H1 (cell line): ENCODE measurements at regions not wholly inside any gene's neighbourhood (a gene's known extent, or its start where the extent isn't known, plus 50 kb on each side); places are given as distances from the start of the nearest gene placed in this dataset.

Source experiments
- CTCF ChIA-PET: fragments of 300-600 bp; sonication (Branson Sonifier 250); formaldehyde crosslinking; loops from one replicate; lab custom pipeline; 2021; ENCODE audit not compliant: partially characterized antibody; lab: Charles Lee
- POLR2A ChIA-PET: fragments of 300-600 bp; sonication (Branson Sonifier 250); formaldehyde crosslinking; loops from one replicate; lab custom pipeline; 2021; ENCODE audit warnings: inconsistent platforms; ENCODE audit not compliant: partially characterized antibody; lab: Charles Lee
- DNase-seq, 2 experiments: peaks; one replicate each; pipeline versions ENCODE4 v3.0.0 to v3.0.0-alpha.2; 2010 to 2022; ENCODE audit warnings: low spot score in 2 of 2, low read depth in 1 of 2, mixed read lengths in 1 of 2
- FAIRE-seq: peaks from 2 replicates; lab custom pipeline; 2011; peaks lifted over from hg19 to GRCh38; lab: Jason Lieb, UNC
- H2AFZ ChIP-seq: 2 replicates; pipeline ENCODE4 v1.8.1; 2012; ENCODE audit warnings: low read length, inconsistent platforms
- H2AK5ac ChIP-seq: 2 replicates; pipeline ENCODE4 v1.6.1; 2013; ENCODE audit warnings: low read depth, low read length
- H2BK120ac ChIP-seq: replicated peaks from 2 replicates; pipeline ENCODE3; 2013; ENCODE audit warnings: low read depth, low read length, inconsistent platforms
- H2BK12ac ChIP-seq: 2 replicates; pipeline ENCODE4 v1.6.1; 2013; ENCODE audit warnings: low read depth, low read length
- H2BK15ac ChIP-seq: 2 replicates; pipeline ENCODE4 v1.6.1; 2013; ENCODE audit warnings: low read length
- H2BK20ac ChIP-seq: 2 replicates; pipeline ENCODE4 v1.6.1; 2013; ENCODE audit warnings: low read length
- H2BK5ac ChIP-seq: 2 replicates; pipeline ENCODE4 v1.6.1; 2013; ENCODE audit warnings: low read depth, low read length
- H3K14ac ChIP-seq: 2 replicates; pipeline ENCODE4 v1.6.1; 2013; ENCODE audit warnings: inconsistent platforms; ENCODE audit not compliant: insufficient read length
- H3K18ac ChIP-seq: 2 replicates; pipeline ENCODE4 v1.6.1; 2013; ENCODE audit warnings: low read length; ENCODE audit errors: extremely low read depth
- H3K23ac ChIP-seq: 2 replicates; pipeline ENCODE4 v1.6.1; 2013; ENCODE audit warnings: inconsistent platforms; ENCODE audit not compliant: insufficient read length
- H3K23me2 ChIP-seq: 2 replicates; pipeline ENCODE4 v1.6.1; 2013; ENCODE audit warnings: low read depth, low read length
- H3K27ac ChIP-seq: 2 replicates; pipeline ENCODE4 v1.6.1; 2011; ENCODE audit warnings: low read depth, low read length, inconsistent platforms
- H3K27me3 ChIP-seq, 4 experiments: replicated peaks in 1 of 4; 1 replicate in 1 of 4; 2 replicates in 3 of 4; pipeline versions ENCODE4 v1.6.1 to v1.8.1; 2011 to 2013; ENCODE audit warnings: low read length in 3 of 4, mild to moderate bottlenecking in 3 of 4, inconsistent platforms in 2 of 4, mixed read lengths in 2 of 4, moderate library complexity in 1 of 4; ENCODE audit not compliant: control insufficient read depth in 3 of 4, insufficient read depth in 3 of 4; ENCODE audit errors: extremely low read depth in 1 of 4
- H3K36me3 ChIP-seq, 4 experiments: 2 replicates each; pipeline versions ENCODE4 v1.6.1 to v1.8.1; 2011 to 2013; ENCODE audit warnings: mild to moderate bottlenecking in 4 of 4, low read length in 3 of 4, moderate library complexity in 2 of 4, control low read depth in 1 of 4, inconsistent platforms in 1 of 4; ENCODE audit not compliant: insufficient read depth in 4 of 4, control insufficient read depth in 2 of 4
- H3K4ac ChIP-seq: replicated peaks from 2 replicates; pipeline ENCODE3; 2013; ENCODE audit warnings: low read length, low read depth, mixed read lengths, inconsistent platforms; ENCODE audit not compliant: insufficient read length
- H3K4me1 ChIP-seq, 4 experiments: replicated peaks in 1 of 4; 1 replicate in 1 of 4; 2 replicates in 3 of 4; pipeline versions ENCODE4 v1.6.1 to v1.8.1; 2011 to 2013; ENCODE audit warnings: low read length in 3 of 4, inconsistent platforms in 2 of 4, mixed read lengths in 1 of 4; ENCODE audit not compliant: insufficient read depth in 4 of 4, control insufficient read depth in 3 of 4
- H3K4me2 ChIP-seq, 2 experiments: 2 replicates each; pipeline versions ENCODE4 v1.6.1 to v1.8.1; 2011 to 2013; ENCODE audit warnings: low read depth in 2 of 2, low read length in 2 of 2, control low read depth in 1 of 2, inconsistent platforms in 1 of 2, mild to moderate bottlenecking in 1 of 2; ENCODE audit not compliant: insufficient read depth in 1 of 2
- H3K4me3 ChIP-seq, 4 experiments: fragments of 200-600, 300-600 bp in 1 of 4; sonication (generic), shearing (Covaris generic), sonication (Bioruptor Twin) in 1 of 4; 2 replicates each; pipeline versions ENCODE4 v1.5.1 to v1.8.1; 2011 to 2016; ENCODE audit warnings: low read length in 4 of 4, low read depth in 3 of 4, control low read depth in 2 of 4, inconsistent platforms in 2 of 4, mild to moderate bottlenecking in 2 of 4, mixed read lengths in 1 of 4, moderate library complexity in 1 of 4; ENCODE audit not compliant: insufficient read depth in 2 of 4; ENCODE audit errors: extremely low read depth in 1 of 4
- H3K56ac ChIP-seq: replicated peaks from 2 replicates; pipeline ENCODE3; 2013; ENCODE audit warnings: low read depth, mild to moderate bottlenecking, mixed read lengths, low read length, inconsistent platforms; ENCODE audit not compliant: insufficient read length
- H3K79me1 ChIP-seq: 2 replicates; pipeline ENCODE4 v1.6.1; 2013; ENCODE audit warnings: low read depth, low read length, control low read depth
- H3K79me2 ChIP-seq, 2 experiments: 2 replicates each; pipeline versions ENCODE4 v1.6.1 to v1.8.1; 2012 to 2013; ENCODE audit warnings: low read length in 2 of 2, mild to moderate bottlenecking in 2 of 2, inconsistent platforms in 1 of 2; ENCODE audit not compliant: insufficient read depth in 2 of 2, control insufficient read depth in 1 of 2
- H3K9ac ChIP-seq, 4 experiments: replicated peaks in 1 of 4; 1 replicate in 1 of 4; 2 replicates in 3 of 4; pipeline versions ENCODE4 v1.6.1 to v1.8.1; 2011 to 2013; ENCODE audit warnings: low read depth in 3 of 4, low read length in 3 of 4, control low read depth in 2 of 4, mild to moderate bottlenecking in 2 of 4, moderate library complexity in 2 of 4, inconsistent platforms in 1 of 4; ENCODE audit errors: extremely low read depth in 1 of 4
- H3K9me3 ChIP-seq, 2 experiments: 2 replicates each; pipeline versions ENCODE4 v1.6.1 to v1.8.1; 2012 to 2013; ENCODE audit warnings: mild to moderate bottlenecking in 2 of 2, moderate library complexity in 2 of 2, control low read depth in 1 of 2, inconsistent platforms in 1 of 2, low read depth in 1 of 2, low read length in 1 of 2, mixed read lengths in 1 of 2; ENCODE audit not compliant: insufficient read depth in 2 of 2
- H4K20me1 ChIP-seq, 2 experiments: replicated peaks in 1 of 2; 2 replicates each; pipeline versions ENCODE3 to v1.8.1; 2011 to 2013; ENCODE audit warnings: inconsistent platforms in 2 of 2, low read length in 2 of 2, mild to moderate bottlenecking in 1 of 2; ENCODE audit not compliant: insufficient read depth in 2 of 2, control insufficient read depth in 1 of 2
- H4K5ac ChIP-seq: 2 replicates; pipeline ENCODE4 v1.6.1; 2013; ENCODE audit warnings: low read length, low read depth, mixed read lengths, inconsistent platforms; ENCODE audit not compliant: insufficient read length
- H4K8ac ChIP-seq: 2 replicates; pipeline ENCODE4 v1.8.0; 2013; ENCODE audit warnings: mild to moderate bottlenecking, moderate library complexity, low read length, inconsistent platforms; ENCODE audit not compliant: insufficient read depth; ENCODE audit errors: extremely low read depth
- H4K91ac ChIP-seq: replicated peaks from 2 replicates; pipeline ENCODE3; 2013; ENCODE audit warnings: low read length, mixed read lengths, inconsistent platforms; ENCODE audit not compliant: insufficient read length
- SAP30 ChIP-seq: fragments of 300-600 bp; sonication (generic); IDR thresholded peaks from 2 replicates; pipeline ENCODE4 v1.7.1; 2012; ENCODE audit warnings: low read length, moderate library complexity, mild to moderate bottlenecking, inconsistent platforms; ENCODE audit not compliant: insufficient read depth, insufficient replicate concordance
- SIRT6 ChIP-seq: IDR thresholded peaks from one replicate; pipeline ENCODE4 v1.7.1; 2012; ENCODE audit warnings: low read length, inconsistent platforms
- SP1 ChIP-seq: IDR thresholded peaks from 2 replicates; pipeline ENCODE4 v1.6.1; 2011; ENCODE audit warnings: low read depth, low read length
- WGBS, 2 experiments: shearing (Covaris generic) in 1 of 2; methylation state at CpG; one replicate each; pipeline versions ENCODE4 v1.1.6 to v1.1.7; 2013 to 2015; ENCODE audit warnings: low lambda C conversion rate in 2 of 2, mixed read lengths in 2 of 2, inconsistent platforms in 1 of 2, low coverage in 1 of 2, missing lambda C conversion rate in 1 of 2; ENCODE audit not compliant: insufficient replicate concordance in 2 of 2, insufficient coverage in 1 of 2, insufficient read length in 1 of 2; ENCODE audit errors: extremely low coverage in 1 of 2, missing lambda C conversion rate in 1 of 2; 5-methylcytosine and 5-hydroxymethylcytosine counted together

DNA sequence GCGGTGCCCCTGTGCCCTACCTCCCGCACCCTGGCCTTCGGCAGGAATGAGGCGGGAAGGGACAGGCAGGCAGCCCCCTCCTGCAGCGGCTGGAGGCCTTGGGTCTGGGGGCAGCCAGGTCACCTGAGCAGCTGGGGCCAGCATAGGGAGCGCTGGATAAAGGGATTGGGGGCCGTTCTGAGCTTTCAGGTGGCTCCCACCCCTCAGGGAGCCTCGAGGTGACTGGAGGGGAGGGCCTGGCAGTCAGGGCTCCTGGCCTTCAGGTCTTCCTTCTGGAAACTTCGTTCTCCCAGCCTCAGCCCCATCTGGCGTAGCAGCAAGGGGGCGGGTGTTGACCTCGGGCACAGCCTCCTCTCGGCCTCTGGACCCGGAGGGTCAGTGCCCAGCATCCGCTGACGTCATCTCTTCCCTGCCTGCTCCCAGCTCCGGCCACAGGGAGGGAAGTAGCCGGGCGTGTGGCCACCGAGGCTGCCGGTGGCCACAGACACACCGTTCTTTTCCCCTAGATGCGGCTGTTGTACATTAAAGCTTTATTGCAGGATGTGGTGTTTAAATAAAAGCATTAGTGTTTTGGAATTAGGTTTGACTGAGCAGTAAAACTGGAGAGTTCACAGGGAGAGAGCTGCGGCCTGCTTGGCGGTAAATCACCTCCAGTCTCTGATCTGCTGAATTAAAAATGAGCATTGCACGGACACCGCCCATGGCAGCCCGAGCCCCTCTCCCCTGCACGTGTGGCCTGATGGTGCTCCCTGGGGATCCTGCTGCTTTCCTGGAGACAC is 80.0 kb upstream of the GATA5 start:
- peaks cover 0 to 5% (median 1%) of the 10 kb centered on the region in 4 experiments; a peak in 4 of 7 replicates for H3K4me1 ChIP-seq

More for the DNA sequence above, 80.0 kb upstream of the GATA5 start:
- TF ChIP-seq SIRT6 (no peak), SAP30 (no peak), SP1 (no peak)
- ChIA-PET CTCF (interaction anchor here (0.8 to 1.3 kb wide), 6 partner anchors 28 to 146 kb away, joined by 3 to 4 read pairs (median 3); no protein-coding TSS in a partner anchor), POLR2A (no interaction called here)
- Histone ChIP-seq H2BK12ac (no peak overlapping the region), H3K79me2 (no peaks in the 10 kb centered on the region), H2AFZ (no peak overlapping the region), H3K23ac (no peak overlapping the region), H3K14ac (no peak overlapping the region), H3K27ac (no peak overlapping the region), H4K5ac (no peak overlapping the region), H3K9me3 (no peaks in the 10 kb centered on the region), H3K18ac (no peak overlapping the region), H2BK15ac (no peak overlapping the region), H4K8ac (no peak overlapping the region; the same call in 1 of the 2 replicates), H3K36me3 (no peaks in the 10 kb centered on the region), H3K4ac (no peak overlapping the region), H3K79me1 (no peaks in the 10 kb centered on the region), H3K9ac (no peak overlapping the region), H3K27me3 (peaks cover 5 to 15% (median 11%) of the 10 kb centered on the region in 4 experiments), H2BK20ac (0 out of 2 replicates have a peak overlapping the region, but pooled peaks have one; percentile 32), H4K91ac (no peak overlapping the region), H3K23me2 (peaks cover under 1% of the 10 kb centered on the region; the same call in 1 of the 2 replicates), H3K56ac (no peak overlapping the region), H2BK5ac (no peak overlapping the region), H2BK120ac (no peak overlapping the region), H3K4me3 (no peak overlapping the region), H2AK5ac (no peak overlapping the region), H4K20me1 (peaks cover 0 to 1% of the 10 kb centered on the region in 2 experiments), H3K4me2 (no peak overlapping the region)
- FAIRE-seq (no peak), DNase-seq (no peak)
- WGBS, 2 experiments: 88% methylated on average over 26 of the region's 29 CpGs; no CpG with 5 or more reads in 1 of the 2 experiments
